ENCODE measurements at regions not wholly inside any gene's neighbourhood (a gene's known extent, or its start where the extent isn't known, plus 50 kb on each side); places are given as distances from the start of the nearest gene placed in this dataset.

- CTCF ChIA-PET = no interaction called here
- H3K79me2 ChIP-seq (ENCODE audit: control insufficient read depth, insufficient read depth, low read length) = no peaks in the 10 kb centered on the region
- H3K27me3 ChIP-seq (ENCODE audit: control insufficient read depth in 2 of 2, insufficient read depth in 2 of 2, low read length in 2 of 2) = no peaks in the 10 kb centered on the region
- H3K4me1 ChIP-seq (ENCODE audit: control insufficient read depth, extremely low read depth, insufficient read depth, low read length) = no peaks in the 10 kb centered on the region
- H3K9me1 ChIP-seq (replicated peaks; ENCODE audit: control insufficient read depth, extremely low read depth, insufficient read depth, low read length) = no peaks in the 10 kb centered on the region
- FAIRE-seq = no peak
- DNase-seq (ENCODE audit: low read depth, low spot score) = no peak
- H3K9ac ChIP-seq (replicated peaks; ENCODE audit: extremely low read depth, insufficient read depth, low read length) = no peak overlapping the region
- no peak overlapping the region for H3K4me3 ChIP-seq (replicated peaks in 1 of 3; ENCODE audit: insufficient read depth in 1 of 3, low read depth in 1 of 3, low read length in 3 of 3)
- dilution Hi-C loops (cut with MboI; ENCODE audit: extremely low pct_ligation_motif_present, low sequenced_read_pairs) = no loop called here
- intact Hi-C loops (cut with micrococcal nuclease) = no loop called here
- no peak for TF ChIP-seq EZH2 (IDR thresholded peaks at IDR 0.05; ENCODE audit: borderline replicate concordance, low read depth, low read length, severe bottlenecking)
- TF ChIP-seq POLR2AphosphoS5 (IDR thresholded peaks at IDR 0.05; ENCODE audit: insufficient read depth, low read depth, low read length) = no peak
- no peak for TF ChIP-seq GATA2 (IDR thresholded peaks at IDR 0.05; ENCODE audit: insufficient read depth, insufficient read length, low read depth, low read length)
- TF ChIP-seq MYC (IDR thresholded peaks at IDR 0.05; ENCODE audit: low read depth, low read length) = no peak
- TF ChIP-seq FOS (IDR thresholded peaks at IDR 0.05; ENCODE audit: borderline replicate concordance, insufficient read depth, low read length) = no peak
- no peak for TF ChIP-seq MAX (IDR thresholded peaks at IDR 0.05; ENCODE audit: insufficient read depth, insufficient read length)
- no peak for TF ChIP-seq POLR2A (IDR thresholded peaks at IDR 0.05; ENCODE audit: low read depth, low read length)
- TF ChIP-seq CTCF (IDR thresholded peaks at IDR 0.05; ENCODE audit: extremely low read depth in 1 of 2, insufficient read depth in 1 of 2, low read depth in 1 of 2, low read length in 2 of 2) = no peak
- no peak for TF ChIP-seq JUN (IDR thresholded peaks at IDR 0.05; ENCODE audit: borderline replicate concordance, insufficient read depth, insufficient read length, low read depth)
- no peak overlapping the region for H3K27ac ChIP-seq (ENCODE audit: insufficient read depth, low read depth, low read length)
- POLR2A ChIA-PET = no interaction called here
- H4K20me1 ChIP-seq (replicated peaks; ENCODE audit: control insufficient read depth, extremely low read depth, insufficient read depth, low read length) = no peaks in the 10 kb centered on the region
- H2AFZ ChIP-seq (ENCODE audit: low read depth, low read length) = no peak overlapping the region
- no peaks in the 10 kb centered on the region for H3K9me3 ChIP-seq (replicated peaks; ENCODE audit: control insufficient read depth, insufficient read depth, low read length)
- BruUV-seq (replicated peaks) = no TSS peak
- no peak overlapping the region for H3K4me2 ChIP-seq (ENCODE audit: insufficient read depth, low read length)
- no peaks in the 10 kb centered on the region for H3K36me3 ChIP-seq (ENCODE audit: control insufficient read depth in 2 of 2, extremely low read depth in 1 of 2, insufficient read depth in 2 of 2, low read length in 2 of 2)
These were observed 99.3 kb upstream of the CTBP2 start for GRCh38 chr10:125259651-125260050.
